K562 (cell line): ENCODE measurements at regions not wholly inside any gene's neighbourhood (a gene's known extent, or its start where the extent isn't known, plus 50 kb on each side); places are given as distances from the start of the nearest gene placed in this dataset.

ENCODE experiments used
- BCOR ChIP-seq: fragments of 450-650 bp; IDR thresholded peaks from 2 replicates; pipeline ENCODE4 v1.6.1; 2016
- CBX3 ChIP-seq, 2 experiments: IDR thresholded peaks; 1 replicate in 1 of 2; 2 replicates in 1 of 2; pipeline ENCODE4 v1.6.1; 2012; ENCODE audit warnings: inconsistent platforms in 2 of 2, low read length in 2 of 2, borderline replicate concordance in 1 of 2, control low read depth in 1 of 2
- CHD1 ChIP-seq: fragments of 200-600 bp; sonication (generic); IDR thresholded peaks from one replicate; pipeline ENCODE4 v1.6.1; 2012; ENCODE audit warnings: mild to moderate bottlenecking, moderate library complexity, low read length, inconsistent platforms
- CHD7 ChIP-seq: fragments of 200-600 bp; sonication (generic); IDR thresholded peaks from one replicate; pipeline ENCODE4 v1.6.1; 2012; ENCODE audit warnings: mild to moderate bottlenecking, low read depth, low read length, inconsistent platforms
- ELF4 ChIP-seq: fragments of 450-650 bp; formaldehyde crosslinking; IDR thresholded peaks from 2 replicates; pipeline ENCODE4 v1.4.0; 2022; ENCODE audit warnings: missing genetic modification characterization
- ESRRA ChIP-seq: fragments of 450-650 bp; IDR thresholded peaks from 2 replicates; pipeline ENCODE4 v1.6.1; 2014; ENCODE audit warnings: low read depth, mild to moderate bottlenecking, moderate library complexity, borderline replicate concordance
- ESRRB ChIP-seq: fragments of 250-450 bp; sonication (Bioruptor Pico); IDR thresholded peaks from 2 replicates; pipeline ENCODE4 v1.5.0; 2020; ENCODE audit warnings: mild to moderate bottlenecking, moderate library complexity, borderline replicate concordance
- SAFB ChIP-seq: fragments of 200-400 bp; formaldehyde crosslinking; IDR thresholded peaks from 2 replicates; pipeline ENCODE4 v1.6.1; 2017; ENCODE audit warnings: low read depth, low read length, borderline replicate concordance
- SAP30 ChIP-seq: fragments of 200-600 bp; sonication (generic); IDR thresholded peaks from 2 replicates; pipeline ENCODE4 v1.6.1; 2012; ENCODE audit warnings: borderline replicate concordance, low read depth, mild to moderate bottlenecking, moderate library complexity, low read length, control low read depth, inconsistent platforms; ENCODE audit not compliant: insufficient read depth, poor library complexity, severe bottlenecking
- YY1 ChIP-seq, 3 experiments: IDR thresholded peaks; 2 replicates each; pipeline ENCODE4 v1.6.1; 2011; ENCODE audit warnings: low read length in 2 of 3, mild to moderate bottlenecking in 2 of 3, moderate library complexity in 2 of 3, borderline replicate concordance in 1 of 3, control low read depth in 1 of 3, low read depth in 1 of 3; ENCODE audit not compliant: insufficient read depth in 3 of 3, insufficient replicate concordance in 2 of 3, control insufficient read depth in 1 of 3, insufficient read length in 1 of 3; ENCODE audit errors: extremely low read depth in 1 of 3
- ZNF184 ChIP-seq: sonication (generic); formaldehyde crosslinking; IDR thresholded peaks from 2 replicates; pipeline ENCODE4 v1.5.0; 2020; ENCODE audit warnings: missing genetic modification reagents
- TF ChIP-seq, protein P1 (sequence below): fragments of 450-650 bp; formaldehyde crosslinking; IDR thresholded peaks from 2 replicates; pipeline ENCODE4 v1.4.0; 2020; ENCODE audit warnings: mild to moderate bottlenecking, mixed read lengths

DNA sequence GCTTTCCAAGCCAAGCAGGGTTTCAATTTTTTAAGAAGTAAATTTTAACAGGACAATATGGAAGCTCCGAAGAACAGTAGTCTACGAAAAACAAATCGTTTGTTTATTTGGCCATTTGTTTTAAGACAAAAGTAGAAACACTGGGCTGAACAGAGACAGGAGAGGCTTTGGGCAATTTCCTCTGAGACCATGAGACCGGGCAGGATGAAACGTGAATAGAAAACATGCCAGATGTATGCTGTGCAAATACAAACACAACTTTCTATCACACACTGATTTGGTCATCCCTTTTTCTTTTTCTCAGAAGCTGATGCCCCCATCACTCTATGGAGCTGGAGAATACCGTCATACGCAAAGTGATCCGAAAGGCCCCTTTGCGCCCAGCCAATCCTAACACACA lies 1111.1 kb downstream of the BCL11B start (continued):
- no peak for TF ChIP-seq CHD7
- no peak for TF ChIP-seq CBX3 (IDR thresholded peaks at IDR 0.05; ENCODE audit: borderline replicate concordance in 1 of 2, low read length in 2 of 2)
- TF ChIP-seq, protein P1, sequence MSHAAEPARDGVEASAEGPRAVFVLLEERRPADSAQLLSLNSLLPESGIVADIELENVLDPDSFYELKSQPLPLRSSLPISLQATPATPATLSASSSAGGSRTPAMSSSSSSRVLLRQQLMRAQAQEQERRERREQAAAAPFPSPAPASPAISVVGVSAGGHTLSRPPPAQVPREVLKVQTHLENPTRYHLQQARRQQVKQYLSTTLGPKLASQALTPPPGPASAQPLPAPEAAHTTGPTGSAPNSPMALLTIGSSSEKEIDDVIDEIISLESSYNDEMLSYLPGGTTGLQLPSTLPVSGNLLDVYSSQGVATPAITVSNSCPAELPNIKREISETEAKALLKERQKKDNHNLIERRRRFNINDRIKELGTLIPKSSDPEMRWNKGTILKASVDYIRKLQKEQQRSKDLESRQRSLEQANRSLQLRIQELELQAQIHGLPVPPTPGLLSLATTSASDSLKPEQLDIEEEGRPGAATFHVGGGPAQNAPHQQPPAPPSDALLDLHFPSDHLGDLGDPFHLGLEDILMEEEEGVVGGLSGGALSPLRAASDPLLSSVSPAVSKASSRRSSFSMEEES (CRISPR knock-in tag): no peak
- no peak for TF ChIP-seq ZNF184 (CRISPR knock-in tag)
- TF ChIP-seq ESRRA: no peak
- TF ChIP-seq SAFB: no peak
- TF ChIP-seq BCOR: no peak
- no peak for TF ChIP-seq ESRRB (CRISPR knock-in tag)
- TF ChIP-seq CHD1: no peak
- no peak for TF ChIP-seq SAP30
- TF ChIP-seq ELF4 (CRISPR knock-in tag): no peak
- TF ChIP-seq YY1 (IDR thresholded peaks at IDR 0.05; ENCODE audit: borderline replicate concordance in 1 of 3, control insufficient read depth in 1 of 3, extremely low read depth in 1 of 3, insufficient read depth in 3 of 3, insufficient read length in 1 of 3, insufficient replicate concordance in 2 of 3, low read depth in 1 of 3, low read length in 2 of 3): no peak
